ENCODE measurements at regions not wholly inside any gene's neighbourhood (a gene's known extent, or its start where the extent isn't known, plus 50 kb on each side); places are given as distances from the start of the nearest gene placed in this dataset.

DNA sequence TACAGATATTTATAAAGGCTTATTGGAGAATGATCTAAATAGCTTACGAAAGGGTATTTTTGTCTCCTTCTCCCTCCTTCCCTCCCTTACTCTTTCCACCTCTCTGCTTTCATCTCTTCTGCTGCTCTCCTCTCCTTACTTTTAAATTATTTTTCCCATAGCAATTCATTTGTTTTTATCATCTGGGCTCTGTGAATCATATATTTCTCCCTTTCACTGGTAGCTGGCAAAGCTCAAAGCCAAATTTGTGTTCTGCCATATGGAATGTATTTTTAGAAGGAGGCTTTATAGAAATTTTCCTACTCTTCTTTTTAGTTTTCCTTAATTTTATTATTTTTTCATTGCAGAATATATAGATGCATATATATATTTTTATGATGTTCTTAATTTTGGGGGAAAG is 385.8 kb downstream of the C3orf38 start:
- no peak overlapping the region for H3K9ac ChIP-seq (ENCODE audit: low read length)
- no peak overlapping the region for H3K23ac ChIP-seq (ENCODE audit: low read length)
- H2AK5ac ChIP-seq (ENCODE audit: low read length): no peak overlapping the region
- no peak overlapping the region for H3K4ac ChIP-seq (ENCODE audit: low read depth, low read length)
- DNase-seq: no peak
- no peak overlapping the region for H2AFZ ChIP-seq (ENCODE audit: insufficient read depth, low read length, poor library complexity)
- H2BK120ac ChIP-seq (ENCODE audit: insufficient read depth, low read length, poor library complexity): no peak overlapping the region
- no peaks in the 10 kb centered on the region for H3K79me1 ChIP-seq (ENCODE audit: low read length)
- no peak overlapping the region for H4K12ac ChIP-seq (ENCODE audit: low read depth, low read length)
- no peak overlapping the region for H4K8ac ChIP-seq (ENCODE audit: low read depth, low read length)
- no peak overlapping the region for H2BK5ac ChIP-seq (ENCODE audit: low read depth, low read length, poor library complexity)
- no peak overlapping the region for H3K18ac ChIP-seq (ENCODE audit: low read length)
- H2BK12ac ChIP-seq (ENCODE audit: low read length): no peak overlapping the region
- no peak overlapping the region for H3K4me2 ChIP-seq (ENCODE audit: low read length)
- WGBS (ENCODE audit: extremely low coverage, insufficient coverage, insufficient read length): no CpG with 5 or more reads among the region's 1 CpG
- H4K91ac ChIP-seq (ENCODE audit: low read depth, low read length): no peak overlapping the region
- no peaks in the 10 kb centered on the region for H3K4me1 ChIP-seq (ENCODE audit: control insufficient read depth in 1 of 2, insufficient read depth in 2 of 2, low read length in 2 of 2)
- no peak overlapping the region for H3K14ac ChIP-seq (ENCODE audit: low read length)
- H3K27ac ChIP-seq (ENCODE audit: low read depth, low read length): no peak overlapping the region
- H3K27me3 ChIP-seq (ENCODE audit: insufficient read depth, low read length): no peaks in the 10 kb centered on the region
- no peaks in the 10 kb centered on the region for H3K9me3 ChIP-seq (ENCODE audit: insufficient read depth, low read depth, low read length)
- no peaks in the 10 kb centered on the region for H3K36me3 ChIP-seq (ENCODE audit: control insufficient read depth in 1 of 2, insufficient read depth in 2 of 2, low read length in 2 of 2)
- H3K79me2 ChIP-seq (ENCODE audit: control insufficient read depth, insufficient read depth, low read length, poor library complexity): no peaks in the 10 kb centered on the region
- no peak overlapping the region for H3K4me3 ChIP-seq (ENCODE audit: low read depth, low read length)

DNA sequence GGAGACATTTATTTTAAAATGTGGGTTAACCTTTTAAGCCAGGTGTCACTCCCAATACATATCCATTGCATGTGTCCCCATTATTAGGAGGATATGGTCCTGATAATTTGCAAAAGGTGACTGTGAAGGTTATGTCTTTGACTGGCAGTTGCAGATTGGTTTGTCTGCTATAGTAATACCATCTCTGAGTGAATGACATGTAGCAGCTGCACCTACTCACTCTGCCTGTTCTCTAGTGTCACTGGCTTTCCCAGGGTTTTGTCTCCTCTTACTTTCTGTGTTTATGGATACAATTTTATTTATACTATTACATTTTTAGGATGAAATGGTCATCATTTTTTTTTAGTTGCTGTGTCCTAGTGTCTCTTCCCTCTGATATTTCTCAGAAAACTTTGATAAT is 393.2 kb downstream of the C3orf38 start:
- Histone ChIP-seq H2AFZ (ENCODE audit: insufficient read depth, low read length, poor library complexity) (no peak overlapping the region), H3K4me3 (ENCODE audit: low read depth, low read length) (no peak overlapping the region), H3K27me3 (ENCODE audit: insufficient read depth, low read length) (no peaks in the 10 kb centered on the region), H2AK5ac (ENCODE audit: low read length) (no peak overlapping the region), H3K9ac (ENCODE audit: low read length) (no peak overlapping the region), H3K79me2 (ENCODE audit: control insufficient read depth, insufficient read depth, low read length, poor library complexity) (no peaks in the 10 kb centered on the region), H3K9me3 (ENCODE audit: insufficient read depth, low read depth, low read length) (peaks cover 5% of the 10 kb centered on the region), H3K36me3 (ENCODE audit: control insufficient read depth in 1 of 2, insufficient read depth in 2 of 2, low read length in 2 of 2) (no peaks in the 10 kb centered on the region), H3K4ac (ENCODE audit: low read depth, low read length) (no peak overlapping the region), H3K27ac (ENCODE audit: low read depth, low read length) (no peak overlapping the region), H3K14ac (ENCODE audit: low read length) (no peak overlapping the region), H2BK120ac (ENCODE audit: insufficient read depth, low read length, poor library complexity) (no peak overlapping the region), H2BK5ac (ENCODE audit: low read depth, low read length, poor library complexity) (no peak overlapping the region), H4K12ac (ENCODE audit: low read depth, low read length) (no peak overlapping the region), H3K18ac (ENCODE audit: low read length) (no peak overlapping the region), H2BK12ac (ENCODE audit: low read length) (no peak overlapping the region), H3K79me1 (ENCODE audit: low read length) (no peaks in the 10 kb centered on the region), H3K4me1 (ENCODE audit: control insufficient read depth in 1 of 2, insufficient read depth in 2 of 2, low read length in 2 of 2) (no peaks in the 10 kb centered on the region), H3K23ac (ENCODE audit: low read length) (no peak overlapping the region), H4K8ac (ENCODE audit: low read depth, low read length) (no peak overlapping the region), H4K91ac (ENCODE audit: low read depth, low read length) (no peak overlapping the region), H3K4me2 (ENCODE audit: low read length) (no peak overlapping the region)
- no peak for DNase-seq

DNA sequence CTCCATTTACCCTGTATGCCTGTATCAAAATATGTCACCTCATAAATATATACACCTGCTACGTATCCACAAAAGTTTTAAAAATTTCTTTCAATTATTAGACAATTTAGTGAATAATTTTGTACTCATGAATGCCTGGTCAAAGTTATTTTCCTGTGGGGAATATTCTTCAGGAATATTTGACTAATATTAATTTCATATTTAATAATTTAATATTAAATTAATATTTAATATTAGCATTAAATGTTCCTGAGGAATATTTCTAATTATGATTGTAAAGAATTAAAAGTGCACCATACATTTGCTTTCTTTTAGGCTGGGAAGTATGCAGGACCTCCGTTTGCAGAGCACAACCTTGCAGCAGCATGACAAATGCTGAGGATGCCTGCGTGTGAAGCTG is 422.7 kb downstream of the C3orf38 start:
- no CpG with 5 or more reads among the region's 3 CpGs for WGBS (ENCODE audit: extremely low coverage, insufficient coverage, insufficient read length)
- no peak overlapping the region for H2AFZ ChIP-seq (ENCODE audit: insufficient read depth, low read length, poor library complexity)
- H3K27me3 ChIP-seq (ENCODE audit: insufficient read depth, low read length): no peaks in the 10 kb centered on the region
- no peak overlapping the region for H3K23ac ChIP-seq (ENCODE audit: low read length)
- no peak overlapping the region for H3K27ac ChIP-seq (ENCODE audit: low read depth, low read length)
- no peak overlapping the region for H4K8ac ChIP-seq (ENCODE audit: low read depth, low read length)
- no peak overlapping the region for H2BK120ac ChIP-seq (ENCODE audit: insufficient read depth, low read length, poor library complexity)
- no peak overlapping the region for H2BK5ac ChIP-seq (ENCODE audit: low read depth, low read length, poor library complexity)
- peak overlapping the region; percentile 54 for H4K12ac ChIP-seq (ENCODE audit: low read depth, low read length)
- no peak overlapping the region for H2BK12ac ChIP-seq (ENCODE audit: low read length)
- H3K9ac ChIP-seq (ENCODE audit: low read length): no peak overlapping the region
- DNase-seq: no peak
- no peaks in the 10 kb centered on the region for H3K79me2 ChIP-seq (ENCODE audit: control insufficient read depth, insufficient read depth, low read length, poor library complexity)
- no peak overlapping the region for H2AK5ac ChIP-seq (ENCODE audit: low read length)
- no peak overlapping the region for H4K91ac ChIP-seq (ENCODE audit: low read depth, low read length)
- H3K4ac ChIP-seq (ENCODE audit: low read depth, low read length): no peak overlapping the region
- no peak overlapping the region for H3K14ac ChIP-seq (ENCODE audit: low read length)
- H3K18ac ChIP-seq (ENCODE audit: low read length): no peak overlapping the region
- H3K4me1 ChIP-seq (ENCODE audit: control insufficient read depth in 1 of 2, insufficient read depth in 2 of 2, low read length in 2 of 2): no peaks in the 10 kb centered on the region
- no peak overlapping the region for H3K4me2 ChIP-seq (ENCODE audit: low read length)
- peak overlapping the region; percentile 23 for H3K4me3 ChIP-seq (ENCODE audit: low read depth, low read length)
- H3K36me3 ChIP-seq (ENCODE audit: control insufficient read depth in 1 of 2, insufficient read depth in 2 of 2, low read length in 2 of 2): no peaks in the 10 kb centered on the region
- H3K79me1 ChIP-seq (ENCODE audit: low read length): no peaks in the 10 kb centered on the region
- H3K9me3 ChIP-seq (ENCODE audit: insufficient read depth, low read depth, low read length): no peaks in the 10 kb centered on the region

DNA sequence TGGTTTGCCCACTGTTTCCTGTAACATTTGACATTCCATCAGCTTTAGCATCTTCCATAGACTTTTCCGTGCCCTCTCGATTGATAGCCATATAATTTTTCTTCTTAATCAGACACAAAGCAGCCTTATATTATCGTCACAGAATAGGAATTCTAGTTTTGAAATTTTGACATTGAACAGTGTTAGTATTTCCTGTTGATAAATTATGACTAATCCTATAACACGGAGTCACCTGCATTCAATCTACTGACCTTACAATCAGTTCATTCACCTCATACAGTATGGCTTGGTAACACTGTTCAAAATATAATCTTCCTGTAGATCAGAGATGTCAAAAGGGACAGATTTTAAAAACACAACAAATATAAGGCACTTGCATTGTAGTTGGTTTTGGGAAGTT is 423.7 kb downstream of the C3orf38 start:
- WGBS (ENCODE audit: extremely low coverage, insufficient coverage, insufficient read length): no CpG with 5 or more reads among the region's 4 CpGs
- no peak overlapping the region for H3K9ac ChIP-seq (ENCODE audit: low read length)
- H3K79me1 ChIP-seq (ENCODE audit: low read length): no peaks in the 10 kb centered on the region

More for the DNA sequence above, 423.7 kb downstream of the C3orf38 start:
- H3K23ac ChIP-seq (ENCODE audit: low read length): no peak overlapping the region
- no peak overlapping the region for H2BK5ac ChIP-seq (ENCODE audit: low read depth, low read length, poor library complexity)
- no peaks in the 10 kb centered on the region for H3K79me2 ChIP-seq (ENCODE audit: control insufficient read depth, insufficient read depth, low read length, poor library complexity)
- H3K36me3 ChIP-seq (ENCODE audit: control insufficient read depth in 1 of 2, insufficient read depth in 2 of 2, low read length in 2 of 2): no peaks in the 10 kb centered on the region
- H2BK120ac ChIP-seq (ENCODE audit: insufficient read depth, low read length, poor library complexity): no peak overlapping the region
- H2AK5ac ChIP-seq (ENCODE audit: low read length): no peak overlapping the region
- no peak overlapping the region for H3K27ac ChIP-seq (ENCODE audit: low read depth, low read length)
- no peak overlapping the region for H2BK12ac ChIP-seq (ENCODE audit: low read length)
- no peak overlapping the region for H3K4me2 ChIP-seq (ENCODE audit: low read length)
- H2AFZ ChIP-seq (ENCODE audit: insufficient read depth, low read length, poor library complexity): no peak overlapping the region
- H3K27me3 ChIP-seq (ENCODE audit: insufficient read depth, low read length): no peaks in the 10 kb centered on the region
- H4K91ac ChIP-seq (ENCODE audit: low read depth, low read length): no peak overlapping the region
- H4K12ac ChIP-seq (ENCODE audit: low read depth, low read length): no peak overlapping the region
- H3K18ac ChIP-seq (ENCODE audit: low read length): no peak overlapping the region
- H3K9me3 ChIP-seq (ENCODE audit: insufficient read depth, low read depth, low read length): no peaks in the 10 kb centered on the region
- H3K4ac ChIP-seq (ENCODE audit: low read depth, low read length): no peak overlapping the region
- H3K4me1 ChIP-seq (ENCODE audit: control insufficient read depth in 1 of 2, insufficient read depth in 2 of 2, low read length in 2 of 2): no peaks in the 10 kb centered on the region
- H3K4me3 ChIP-seq (ENCODE audit: low read depth, low read length): no peak overlapping the region
- H3K14ac ChIP-seq (ENCODE audit: low read length): no peak overlapping the region
- DNase-seq: no peak
- H4K8ac ChIP-seq (ENCODE audit: low read depth, low read length): no peak overlapping the region

All from trophoblast cell (in vitro differentiated cells and primary cell).